H9 (cell line): ENCODE measurements at regions not wholly inside any gene's neighbourhood (a gene's known extent, or its start where the extent isn't known, plus 50 kb on each side); places are given as distances from the start of the nearest gene placed in this dataset.

ENCODE experiments used
- DNase-seq: peaks from one replicate; pipeline ENCODE4 v3.0.0-alpha.2; 2017
- H2AFZ ChIP-seq: one replicate; pipeline ENCODE4 v1.6.1; 2013; ENCODE audit warnings: mild to moderate bottlenecking, low read length, control low read depth, moderate library complexity
- H2AK5ac ChIP-seq: 2 replicates; pipeline ENCODE4 v1.6.1; 2013; ENCODE audit warnings: low read length, control low read depth, mixed read lengths; ENCODE audit not compliant: insufficient read length
- H2BK120ac ChIP-seq: one replicate; pipeline ENCODE4 v1.6.1; 2013; ENCODE audit warnings: low read depth, mild to moderate bottlenecking, low read length, control low read depth, inconsistent platforms; ENCODE audit not compliant: poor library complexity, severe bottlenecking
- H2BK12ac ChIP-seq: 2 replicates; pipeline ENCODE4 v1.6.1; 2013; ENCODE audit warnings: low read length, control low read depth, mixed read lengths, low read depth; ENCODE audit not compliant: insufficient read length
- H2BK15ac ChIP-seq: 2 replicates; pipeline ENCODE4 v1.6.1; 2013; ENCODE audit warnings: low read depth, low read length, control low read depth
- H2BK20ac ChIP-seq: one replicate; pipeline ENCODE4 v1.6.1; 2013; ENCODE audit warnings: low read depth, mild to moderate bottlenecking, low read length, control low read depth, inconsistent platforms; ENCODE audit not compliant: poor library complexity, severe bottlenecking
- H2BK5ac ChIP-seq: 2 replicates; pipeline ENCODE4 v1.6.1; 2013; ENCODE audit warnings: low read length, control low read depth, mixed read lengths; ENCODE audit not compliant: insufficient read length
- H3K14ac ChIP-seq: 2 replicates; pipeline ENCODE4 v1.6.1; 2013; ENCODE audit warnings: low read length, control low read depth; ENCODE audit not compliant: insufficient read depth
- H3K18ac ChIP-seq: 2 replicates; pipeline ENCODE4 v1.6.1; 2013; ENCODE audit warnings: low read depth, mild to moderate bottlenecking, mixed read lengths, low read length, control low read depth; ENCODE audit not compliant: insufficient read length
- H3K23ac ChIP-seq: 2 replicates; pipeline ENCODE4 v1.6.1; 2013; ENCODE audit warnings: low read length, control low read depth, mixed read lengths, low read depth; ENCODE audit not compliant: insufficient read length
- H3K23me2 ChIP-seq: 2 replicates; pipeline ENCODE4 v1.6.1; 2013; ENCODE audit warnings: low read depth, mild to moderate bottlenecking, mixed read lengths, low read length, control low read depth; ENCODE audit not compliant: insufficient read length, poor library complexity, severe bottlenecking
- H3K27ac ChIP-seq: 2 replicates; pipeline ENCODE4 v1.5.1; 2013; ENCODE audit warnings: low read length, control low read depth, mixed read lengths, low read depth; ENCODE audit not compliant: insufficient read length
- H3K27me3 ChIP-seq: 2 replicates; pipeline ENCODE4 v1.6.1; 2013; ENCODE audit warnings: low read length, control low read depth, inconsistent platforms; ENCODE audit not compliant: insufficient read depth
- H3K4ac ChIP-seq: 2 replicates; pipeline ENCODE4 v1.6.1; 2013; ENCODE audit warnings: low read depth, mild to moderate bottlenecking, control low read depth, inconsistent platforms, low read length, moderate library complexity
- H3K4me1 ChIP-seq: 2 replicates; pipeline ENCODE4 v1.6.1; 2013; ENCODE audit warnings: low read length, control low read depth, inconsistent platforms; ENCODE audit not compliant: insufficient read depth
- H3K4me2 ChIP-seq: 2 replicates; pipeline ENCODE4 v1.6.1; 2013; ENCODE audit warnings: low read length, control low read depth, mixed read lengths; ENCODE audit not compliant: insufficient read length, insufficient read depth
- H3K56ac ChIP-seq: 2 replicates; pipeline ENCODE4 v1.6.1; 2013; ENCODE audit warnings: low read depth, mild to moderate bottlenecking, mixed read lengths, low read length, control low read depth; ENCODE audit not compliant: insufficient read length
- H3K79me1 ChIP-seq: 2 replicates; pipeline ENCODE4 v1.6.1; 2013; ENCODE audit warnings: low read depth, mild to moderate bottlenecking, moderate library complexity, low read length, control low read depth, inconsistent platforms; ENCODE audit not compliant: insufficient read depth, poor library complexity, severe bottlenecking
- H3K79me2 ChIP-seq: 2 replicates; pipeline ENCODE4 v1.6.1; 2013; ENCODE audit warnings: low read length, control low read depth, inconsistent platforms; ENCODE audit not compliant: insufficient read depth
- H3K9ac ChIP-seq: 2 replicates; pipeline ENCODE4 v1.6.1; 2013; ENCODE audit warnings: low read length, control low read depth, mixed read lengths; ENCODE audit not compliant: insufficient read length; ENCODE audit errors: extremely low read depth
- H3K9me3 ChIP-seq: one replicate; pipeline ENCODE4 v1.6.1; 2013; ENCODE audit warnings: low read depth, low read length, inconsistent platforms; ENCODE audit not compliant: control insufficient read depth
- H3T11ph ChIP-seq: one replicate; pipeline ENCODE4 v1.6.1; 2013; ENCODE audit warnings: mild to moderate bottlenecking, low read length, control low read depth, inconsistent platforms
- H4K20me1 ChIP-seq: one replicate; pipeline ENCODE4 v1.6.1; 2013; ENCODE audit not compliant: control insufficient read depth, insufficient read length, insufficient read depth
- H4K5ac ChIP-seq: 2 replicates; pipeline ENCODE4 v1.6.1; 2013; ENCODE audit warnings: low read depth, mild to moderate bottlenecking, mixed read lengths, low read length, control low read depth; ENCODE audit not compliant: insufficient read length
- H4K8ac ChIP-seq: replicated peaks from 2 replicates; pipeline ENCODE4 v1.6.1; 2013; ENCODE audit warnings: low read length, control low read depth, mixed read lengths, low read depth; ENCODE audit not compliant: insufficient read length
- H4K91ac ChIP-seq: 2 replicates; pipeline ENCODE4 v1.6.1; 2013; ENCODE audit warnings: low read depth, mild to moderate bottlenecking, moderate library complexity, mixed read lengths, low read length, control low read depth; ENCODE audit not compliant: insufficient read length
- H3K27ac Mint-ChIP-seq, 3 experiments: 2 replicates in 2 of 3; 3 replicates in 1 of 3; pipeline ENCODE4 v1.8.0; 2020 to 2021; ENCODE audit warnings: mixed read lengths in 3 of 3, mild to moderate bottlenecking in 1 of 3, moderate library complexity in 1 of 3
- H3K27me3 Mint-ChIP-seq: 2 replicates; pipeline ENCODE4 v1.8.0; 2021; ENCODE audit warnings: low read depth, mild to moderate bottlenecking, moderate library complexity, mixed read lengths
- H3K36me3 Mint-ChIP-seq, 3 experiments: 2 replicates in 2 of 3; 3 replicates in 1 of 3; pipeline ENCODE4 v1.8.0; 2020 to 2021; ENCODE audit warnings: low read depth in 3 of 3, mixed read lengths in 3 of 3; ENCODE audit not compliant: insufficient read depth in 1 of 3
- H3K4me1 Mint-ChIP-seq, 2 experiments: 2 replicates each; pipeline ENCODE4 v1.8.0; 2020; ENCODE audit warnings: mixed read lengths in 2 of 2
- H3K4me3 Mint-ChIP-seq, 2 experiments: 2 replicates in 1 of 2; 3 replicates in 1 of 2; pipeline ENCODE4 v1.8.0; 2020 to 2021; ENCODE audit warnings: mild to moderate bottlenecking in 2 of 2, mixed read lengths in 2 of 2, moderate library complexity in 1 of 2
- H3K9me3 Mint-ChIP-seq, 2 experiments: 2 replicates in 1 of 2; 3 replicates in 1 of 2; pipeline ENCODE4 v1.8.0; 2020; ENCODE audit warnings: mild to moderate bottlenecking in 2 of 2, mixed read lengths in 2 of 2, moderate library complexity in 1 of 2
- CTCF ChIP-seq: fragments of 200-600 bp; sonication (generic); conservative IDR thresholded peaks from 3 replicates; pipeline ENCODE4 v1.8.0; 2021; ENCODE audit warnings: antibody characterized with exemption, mild to moderate bottlenecking

DNA sequence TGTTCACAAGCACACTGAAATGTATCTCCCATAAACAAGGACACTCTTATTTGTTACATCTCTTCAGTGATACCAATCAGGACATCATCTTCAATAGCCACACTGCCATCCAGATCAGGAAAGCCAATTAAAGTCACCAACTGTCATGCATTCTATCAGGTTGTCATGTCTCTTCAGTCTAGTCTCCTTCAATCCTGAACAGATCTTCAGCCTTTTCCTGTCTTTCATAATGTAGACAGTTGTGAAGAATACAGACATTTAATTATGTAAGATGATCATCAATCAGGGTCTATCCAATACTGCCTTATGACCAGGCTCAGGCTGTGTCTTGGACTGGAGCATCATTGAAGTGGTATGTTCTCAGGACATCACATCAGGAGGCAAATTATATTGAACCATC, 419.8 kb upstream of the SMC2 start:
- no peak overlapping the region for H3K14ac ChIP-seq
- H3K79me2 ChIP-seq: no peaks in the 10 kb centered on the region
- H4K91ac ChIP-seq: no peak overlapping the region
- no peak overlapping the region for H2BK120ac ChIP-seq
- no peak overlapping the region for H3K23ac ChIP-seq
- H2BK12ac ChIP-seq: no peak overlapping the region
- no peak overlapping the region for H3K4me2 ChIP-seq
- H4K8ac ChIP-seq: no peak overlapping the region
- no peak overlapping the region for H3K4ac ChIP-seq
- no peaks in the 10 kb centered on the region for H3K27me3 ChIP-seq
- H4K20me1 ChIP-seq: no peaks in the 10 kb centered on the region
- H3K4me3 Mint-ChIP-seq: no peak overlapping the region
- no peak overlapping the region for H3T11ph ChIP-seq
- no peak overlapping the region for H2AK5ac ChIP-seq
- no peak overlapping the region for H2BK15ac ChIP-seq
- no peaks in the 10 kb centered on the region for H3K23me2 ChIP-seq
- 0 out of 4 replicates have a peak, but pooled peaks cover 0 to 3% of the 10 kb centered on the region in 2 experiments for H3K4me1 Mint-ChIP-seq
- H3K36me3 Mint-ChIP-seq: no peaks in the 10 kb centered on the region; a peak in 1 of 7 replicates
- no peak for DNase-seq
- no peaks in the 10 kb centered on the region for H3K79me1 ChIP-seq
- H3K9ac ChIP-seq: no peak overlapping the region
- no peak for TF ChIP-seq CTCF
- no peak overlapping the region for H3K27ac Mint-ChIP-seq
- no peaks in the 10 kb centered on the region for H3K4me1 ChIP-seq
- no peak overlapping the region for H3K27ac ChIP-seq
- no peak overlapping the region for H2BK20ac ChIP-seq
- H4K5ac ChIP-seq: no peak overlapping the region
- no peaks in the 10 kb centered on the region for H3K9me3 ChIP-seq
- no peaks in the 10 kb centered on the region for H3K27me3 Mint-ChIP-seq
- no peak overlapping the region for H3K56ac ChIP-seq
- H2AFZ ChIP-seq: no peak overlapping the region
- no peak overlapping the region for H3K18ac ChIP-seq
- no peaks in the 10 kb centered on the region; a peak in 1 of 5 replicates for H3K9me3 Mint-ChIP-seq
- H2BK5ac ChIP-seq: no peak overlapping the region
